ENCODE measurements at regions not wholly inside any gene's neighbourhood (a gene's known extent, or its start where the extent isn't known, plus 50 kb on each side); places are given as distances from the start of the nearest gene placed in this dataset.

DNA sequence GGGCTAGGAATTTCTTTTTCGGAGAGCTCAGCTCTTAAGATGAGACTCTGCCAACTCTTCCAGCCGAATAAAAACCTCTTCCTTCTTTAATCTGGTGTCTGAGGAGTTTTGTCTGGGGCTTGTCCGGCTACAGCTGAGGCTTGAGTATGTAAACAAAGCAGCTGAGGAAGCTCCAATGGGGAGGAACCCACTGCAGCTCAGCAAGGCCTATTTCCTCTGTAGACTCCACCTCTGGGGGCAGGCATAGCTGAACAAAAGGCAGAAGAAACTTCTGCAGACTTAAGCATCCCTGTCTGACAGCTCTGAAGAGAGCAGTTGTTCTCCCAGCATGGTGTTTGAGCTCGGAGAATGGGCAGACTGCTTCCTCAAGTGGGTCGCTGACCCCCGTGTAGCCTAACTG lies 838.7 kb downstream of the CCDC85A start:
- TF ChIP-seq JUN (IDR thresholded peaks at IDR 0.05; ENCODE audit: borderline replicate concordance, insufficient read depth, insufficient read length, low read depth) (no peak), POLR2A (IDR thresholded peaks at IDR 0.05; ENCODE audit: low read depth, low read length) (no peak)

All from endothelial cell of umbilical vein (primary cell).